Activated CD4-positive, alpha-beta T cell treated with anti-CD3 and anti-CD28 coated beads, Interleukin-2, amount 10 ng/mL, durations not matched to agents 24 days and 14 days (primary cell): ENCODE measurements at regions not wholly inside any gene's neighbourhood (a gene's known extent, or its start where the extent isn't known, plus 50 kb on each side); places are given as distances from the start of the nearest gene placed in this dataset.
"Not testable (repeated sequence)": the region's sequence is repeated elsewhere in the genome, so short reads cannot be mapped to it uniquely, and the experiment has no call there.

Source experiments
- DNase-seq: peaks from one replicate; pipeline ENCODE4 v3.0.0; 2022
- H3K27ac Mint-ChIP-seq: one replicate; pipeline ENCODE4 v1.8.0; 2022; ENCODE audit warnings: mild to moderate bottlenecking, mixed read lengths
- H3K27me3 Mint-ChIP-seq: one replicate; pipeline ENCODE4 v1.8.0; 2022; ENCODE audit warnings: mixed read lengths
- H3K36me3 Mint-ChIP-seq: one replicate; pipeline ENCODE4 v1.8.0; 2022; ENCODE audit warnings: low read depth, mild to moderate bottlenecking, mixed read lengths
- H3K4me1 Mint-ChIP-seq: one replicate; pipeline ENCODE4 v1.8.0; 2021; ENCODE audit warnings: mixed read lengths
- H3K4me3 Mint-ChIP-seq: one replicate; pipeline ENCODE4 v1.8.0; 2022; ENCODE audit warnings: mild to moderate bottlenecking, moderate library complexity, mixed read lengths
- H3K9me3 Mint-ChIP-seq: one replicate; pipeline ENCODE4 v1.8.0; 2021; ENCODE audit warnings: mixed read lengths
- intact Hi-C: fragments of 100-400 bp; cut with micrococcal nuclease; formaldehyde crosslinking; loops from one replicate; pipeline ENCODE4 v1.15.1; 2023

DNA sequence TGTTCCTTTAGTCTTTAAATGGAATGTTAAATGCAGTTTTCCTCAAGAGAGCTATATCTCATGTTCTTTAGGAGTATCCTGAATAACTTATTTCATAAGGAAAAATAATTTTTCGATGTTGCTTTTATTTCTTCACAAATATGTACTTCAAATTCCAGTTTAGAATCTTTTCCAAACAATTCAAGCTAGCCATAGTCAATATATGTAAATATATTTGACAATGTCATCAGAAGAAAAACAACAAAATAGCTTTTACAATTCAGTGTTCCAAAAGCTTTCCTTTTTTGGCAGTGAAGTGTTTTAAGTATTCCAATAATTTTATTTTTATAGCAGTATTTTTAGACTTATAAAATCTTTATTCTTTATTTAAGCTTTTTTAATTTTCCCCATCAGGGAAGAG is 1532.0 kb downstream of the PCDH18 start:
- H3K4me3 Mint-ChIP-seq = no peak overlapping the region
- intact Hi-C loops = no loop called here
- H3K27me3 Mint-ChIP-seq = no peaks in the 10 kb centered on the region
- H3K4me1 Mint-ChIP-seq = no peaks in the 10 kb centered on the region
- H3K27ac Mint-ChIP-seq = no peak overlapping the region
- H3K36me3 Mint-ChIP-seq = no peaks in the 10 kb centered on the region
- no peak for DNase-seq
- peaks cover 3% of the 10 kb centered on the region for H3K9me3 Mint-ChIP-seq

DNA sequence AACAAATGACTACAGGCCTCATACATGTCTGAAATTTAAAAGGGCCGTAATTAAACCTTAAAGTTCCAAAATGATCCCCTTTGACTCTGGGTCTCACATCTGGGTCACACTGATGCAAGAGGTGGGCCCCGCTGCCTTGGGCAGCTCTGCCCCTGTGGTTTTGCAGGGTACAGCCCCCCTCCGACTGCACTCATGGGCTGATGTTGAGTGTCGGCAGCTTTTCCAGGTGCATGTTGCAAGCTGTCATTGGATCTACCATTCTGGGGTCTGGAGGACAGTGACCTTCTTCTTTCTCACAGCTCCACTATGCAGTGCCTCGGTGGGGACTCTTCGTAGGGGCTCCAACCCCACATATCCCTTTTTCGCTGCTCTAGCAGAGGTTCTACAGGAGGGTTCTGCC is 1537.9 kb downstream of the PCDH18 start:
- H3K36me3 Mint-ChIP-seq = no peaks in the 10 kb centered on the region

GRCh38 chr4:135976860-135977259 is 1555.4 kb downstream of the PCDH18 start:
- Mint-ChIP-seq H3K9me3 (peaks cover 3% of the 10 kb centered on the region), H3K27ac (no peak overlapping the region), H3K4me3 (no peak overlapping the region), H3K4me1 (no peaks in the 10 kb centered on the region), H3K36me3 (no peaks in the 10 kb centered on the region), H3K27me3 (no peaks in the 10 kb centered on the region)
- intact Hi-C loops = no loop called here
- no peak for DNase-seq

More for the DNA sequence above, 1537.9 kb downstream of the PCDH18 start:
- no peak overlapping the region for H3K4me3 Mint-ChIP-seq
- H3K4me1 Mint-ChIP-seq = no peaks in the 10 kb centered on the region
- no peak for DNase-seq
- H3K9me3 Mint-ChIP-seq = no peaks in the 10 kb centered on the region
- no peak overlapping the region for H3K27ac Mint-ChIP-seq
- intact Hi-C loops = no loop called here
- no peaks in the 10 kb centered on the region for H3K27me3 Mint-ChIP-seq

DNA sequence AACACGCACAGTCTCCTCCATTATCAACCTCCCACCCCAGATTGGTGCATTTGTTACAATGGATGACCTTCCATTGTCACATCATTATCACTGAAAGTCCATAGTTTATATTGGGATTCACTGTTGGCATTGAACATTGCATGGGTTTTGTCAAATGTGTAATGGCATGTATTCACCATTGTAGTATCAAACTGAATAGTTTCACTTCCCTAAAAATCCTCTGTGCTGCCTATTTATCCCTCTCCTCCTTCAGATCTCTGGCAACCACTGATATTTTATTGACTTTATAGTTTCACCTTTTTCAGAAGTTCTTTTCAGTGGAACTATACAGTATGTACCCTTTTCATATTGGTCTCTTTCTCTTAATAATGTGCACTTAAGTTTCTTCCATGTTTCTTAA is 1565.4 kb downstream of the PCDH18 start:
- Mint-ChIP-seq H3K27me3 (no peaks in the 10 kb centered on the region), H3K4me3 (no peak overlapping the region), H3K36me3 (no peaks in the 10 kb centered on the region), H3K27ac (no peak overlapping the region), H3K4me1 (no peaks in the 10 kb centered on the region), H3K9me3 (no peaks in the 10 kb centered on the region)
- no peak for DNase-seq
- intact Hi-C loops = no loop called here

DNA sequence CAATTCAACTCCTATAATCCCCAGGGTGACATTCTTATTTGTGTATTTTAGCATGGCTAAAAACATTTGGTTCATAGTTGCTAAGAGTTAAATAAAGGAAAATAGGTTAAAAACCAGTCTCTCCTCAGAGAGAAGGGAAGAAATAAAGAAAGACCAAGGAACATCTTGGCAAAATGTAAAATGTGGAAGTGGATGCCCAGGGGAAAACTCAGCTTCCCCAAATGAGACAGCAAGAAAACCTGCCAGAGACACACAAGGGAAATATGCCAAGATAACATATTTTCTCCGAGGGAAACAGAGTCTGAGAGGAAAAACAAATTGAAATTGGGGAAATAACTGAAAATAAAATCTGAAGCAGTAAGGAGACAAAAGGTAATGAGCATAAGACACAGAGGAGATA is 1569.3 kb downstream of the PCDH18 start:
- H3K27ac Mint-ChIP-seq = no peak overlapping the region
- no peaks in the 10 kb centered on the region for H3K9me3 Mint-ChIP-seq
- no peak for DNase-seq
- no peaks in the 10 kb centered on the region for H3K27me3 Mint-ChIP-seq
- intact Hi-C loops = no loop called here
- H3K4me3 Mint-ChIP-seq = no peak overlapping the region
- no peaks in the 10 kb centered on the region for H3K4me1 Mint-ChIP-seq
- H3K36me3 Mint-ChIP-seq = no peaks in the 10 kb centered on the region

GRCh38 chr4:135949931-135950330 is 1582.4 kb downstream of the PCDH18 start:
- H3K36me3 Mint-ChIP-seq = no peaks in the 10 kb centered on the region
- H3K27ac Mint-ChIP-seq = no peak overlapping the region
- no peaks in the 10 kb centered on the region for H3K27me3 Mint-ChIP-seq
- no peak overlapping the region for H3K4me3 Mint-ChIP-seq
- H3K9me3 Mint-ChIP-seq = no peaks in the 10 kb centered on the region
- intact Hi-C loops = no loop called here
- H3K4me1 Mint-ChIP-seq = no peaks in the 10 kb centered on the region
- no peak for DNase-seq

GRCh38 chr4:135948797-135949196 is 1583.5 kb downstream of the PCDH18 start:
- intact Hi-C loops = no loop called here
- Mint-ChIP-seq H3K4me3 (no peak overlapping the region), H3K36me3 (no peaks in the 10 kb centered on the region), H3K9me3 (no peaks in the 10 kb centered on the region), H3K4me1 (no peaks in the 10 kb centered on the region), H3K27ac (no peak overlapping the region), H3K27me3 (no peaks in the 10 kb centered on the region)
- DNase-seq = no peak

DNA sequence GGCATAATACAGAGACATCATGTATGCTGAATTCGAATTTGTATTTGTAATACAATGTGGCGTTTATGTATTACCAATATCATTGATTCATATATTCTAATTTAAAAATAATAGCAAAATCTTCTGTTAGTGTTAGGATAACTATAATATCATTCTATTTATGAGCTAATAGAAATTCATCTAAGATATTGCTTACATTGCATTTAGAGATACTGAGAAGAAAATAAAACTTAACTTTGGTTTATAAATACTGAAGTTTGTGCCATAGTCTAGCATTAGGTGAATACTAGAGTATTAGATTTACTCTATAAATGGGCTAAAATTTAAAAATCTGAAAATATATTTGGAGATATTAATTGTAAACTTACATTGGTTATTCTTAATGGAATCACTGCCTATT is 1590.6 kb downstream of the PCDH18 start:
- DNase-seq = no peak
- H3K9me3 Mint-ChIP-seq = no peaks in the 10 kb centered on the region
- H3K27me3 Mint-ChIP-seq = no peaks in the 10 kb centered on the region
- H3K27ac Mint-ChIP-seq = no peak overlapping the region
- no peak overlapping the region for H3K4me3 Mint-ChIP-seq
- intact Hi-C loops = no loop called here
- H3K4me1 Mint-ChIP-seq = no peaks in the 10 kb centered on the region
- no peaks in the 10 kb centered on the region for H3K36me3 Mint-ChIP-seq

DNA sequence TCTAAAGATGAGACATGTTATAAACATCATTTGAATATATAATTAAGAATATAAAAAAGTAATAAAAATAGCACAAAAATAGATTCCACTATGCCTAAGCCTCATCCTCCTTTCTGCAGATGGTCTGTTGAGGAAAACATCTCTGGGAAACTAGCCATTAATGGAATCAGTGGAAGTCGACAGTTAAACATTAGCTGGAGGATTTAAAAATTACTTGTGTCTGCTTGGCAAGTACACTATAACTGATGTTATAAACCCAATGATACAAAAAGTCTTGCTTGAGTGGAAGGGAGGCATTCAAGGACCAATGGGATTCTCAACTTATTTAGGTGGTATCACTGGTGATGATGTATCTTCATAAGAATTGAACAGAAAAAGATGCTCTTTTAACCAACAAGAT is 1598.3 kb downstream of the PCDH18 start:
- intact Hi-C loops = no loop called here
- Mint-ChIP-seq H3K27me3 (no peaks in the 10 kb centered on the region), H3K4me3 (no peak overlapping the region), H3K9me3 (peaks cover 3% of the 10 kb centered on the region), H3K27ac (no peak overlapping the region), H3K4me1 (no peaks in the 10 kb centered on the region), H3K36me3 (no peaks in the 10 kb centered on the region)
- DNase-seq = no peak

- Mint-ChIP-seq H3K27ac (no peak overlapping the region), H3K9me3 (peaks cover 3% of the 10 kb centered on the region), H3K4me1 (no peaks in the 10 kb centered on the region), H3K27me3 (no peaks in the 10 kb centered on the region), H3K36me3 (no peaks in the 10 kb centered on the region), H3K4me3 (no peak overlapping the region)
- intact Hi-C loops = no loop called here
- DNase-seq = no peak
These were observed 1604.6 kb downstream of the PCDH18 start for GRCh38 chr4:135927651-135928050.

DNA sequence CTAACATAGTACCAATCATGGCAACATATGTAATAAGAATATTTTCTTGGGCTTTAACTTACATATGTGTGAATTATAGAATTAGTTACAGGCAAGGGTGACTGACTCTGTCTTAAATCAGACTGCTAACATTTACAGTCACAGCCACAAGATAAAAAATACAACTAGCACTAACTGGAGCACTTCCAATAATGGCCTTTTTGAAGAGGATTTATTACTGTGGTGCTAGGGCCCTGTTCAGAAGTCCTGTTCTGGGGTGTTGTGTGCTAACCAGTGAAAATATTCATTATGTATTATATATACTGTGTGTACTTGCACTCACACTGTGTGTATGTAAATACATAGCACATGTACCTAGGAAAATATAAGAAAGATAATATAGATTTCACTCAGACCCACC is 1611.2 kb downstream of the PCDH18 start:
- H3K9me3 Mint-ChIP-seq = no peaks in the 10 kb centered on the region
- intact Hi-C loops = no loop called here
- H3K27me3 Mint-ChIP-seq = no peaks in the 10 kb centered on the region
- no peaks in the 10 kb centered on the region for H3K4me1 Mint-ChIP-seq
- H3K36me3 Mint-ChIP-seq = no peaks in the 10 kb centered on the region
- DNase-seq = no peak
- no peak overlapping the region for H3K27ac Mint-ChIP-seq
- no peak overlapping the region for H3K4me3 Mint-ChIP-seq

DNA sequence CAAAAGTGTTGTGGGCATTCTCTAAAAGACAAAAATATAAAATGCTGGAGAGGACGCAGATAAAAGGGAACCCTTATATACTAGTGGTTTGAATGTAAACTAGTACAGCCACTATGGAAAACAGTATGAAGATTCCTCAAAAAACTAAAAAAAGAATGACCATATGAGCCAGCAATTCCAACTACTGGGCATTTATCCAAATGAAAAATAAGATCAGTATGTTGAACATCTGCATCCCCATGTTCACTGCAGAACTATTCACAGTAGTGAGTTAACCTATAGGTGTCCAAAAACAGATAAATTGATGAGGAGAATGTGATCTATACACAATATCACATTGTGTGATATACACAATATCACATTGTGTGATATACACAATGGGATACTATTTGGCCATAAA is 1615.3 kb downstream of the PCDH18 start:
- no peak for DNase-seq
- no peaks in the 10 kb centered on the region for H3K36me3 Mint-ChIP-seq
- no peaks in the 10 kb centered on the region for H3K27me3 Mint-ChIP-seq
- H3K9me3 Mint-ChIP-seq = no peaks in the 10 kb centered on the region
- H3K4me3 Mint-ChIP-seq = no peak overlapping the region
- intact Hi-C loops = no loop called here
- H3K27ac Mint-ChIP-seq = no peak overlapping the region
- no peaks in the 10 kb centered on the region for H3K4me1 Mint-ChIP-seq

GRCh38 chr4:135900956-135901355 is 1631.3 kb downstream of the PCDH18 start:
- Mint-ChIP-seq H3K27me3 (no peaks in the 10 kb centered on the region), H3K9me3 (peaks cover 3% of the 10 kb centered on the region), H3K4me1 (no peaks in the 10 kb centered on the region), H3K36me3 (no peaks in the 10 kb centered on the region), H3K27ac (no peak overlapping the region), H3K4me3 (no peak overlapping the region)
- DNase-seq = no peak
- intact Hi-C loops = no loop called here

DNA sequence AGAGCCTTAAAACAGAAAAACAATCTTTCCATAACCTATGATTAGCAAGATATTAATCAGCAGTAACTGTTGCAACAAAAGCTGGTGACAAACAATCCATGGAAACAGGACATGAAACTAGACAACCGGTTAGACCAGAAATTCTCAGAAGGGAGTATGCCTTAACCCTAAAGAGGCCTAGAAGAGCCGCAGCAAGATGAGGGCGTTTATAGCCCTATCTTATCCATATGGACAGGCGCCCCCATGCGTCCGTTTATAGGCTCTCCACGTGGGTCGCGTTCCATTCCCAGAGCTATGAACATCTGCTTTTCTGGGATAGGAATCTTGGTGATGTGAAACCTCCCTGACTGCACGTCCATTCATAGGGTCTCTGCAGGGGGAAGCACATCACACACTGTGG is 1662.7 kb upstream of the PABPC4L start:
- H3K27me3 Mint-ChIP-seq, H3K4me3 Mint-ChIP-seq, H3K4me1 Mint-ChIP-seq, intact Hi-C loops, DNase-seq, H3K36me3 Mint-ChIP-seq, H3K27ac Mint-ChIP-seq, H3K9me3 Mint-ChIP-seq: not testable (repeated sequence)

- intact Hi-C loops = no loop called here
- Mint-ChIP-seq H3K4me1 (no peaks in the 10 kb centered on the region), H3K27me3 (no peaks in the 10 kb centered on the region), H3K27ac (no peak overlapping the region), H3K9me3 (no peaks in the 10 kb centered on the region), H3K4me3 (no peak overlapping the region), H3K36me3 (no peaks in the 10 kb centered on the region)
- no peak for DNase-seq
These were observed 1639.2 kb upstream of the PABPC4L start for GRCh38 chr4:135840781-135841180.

DNA sequence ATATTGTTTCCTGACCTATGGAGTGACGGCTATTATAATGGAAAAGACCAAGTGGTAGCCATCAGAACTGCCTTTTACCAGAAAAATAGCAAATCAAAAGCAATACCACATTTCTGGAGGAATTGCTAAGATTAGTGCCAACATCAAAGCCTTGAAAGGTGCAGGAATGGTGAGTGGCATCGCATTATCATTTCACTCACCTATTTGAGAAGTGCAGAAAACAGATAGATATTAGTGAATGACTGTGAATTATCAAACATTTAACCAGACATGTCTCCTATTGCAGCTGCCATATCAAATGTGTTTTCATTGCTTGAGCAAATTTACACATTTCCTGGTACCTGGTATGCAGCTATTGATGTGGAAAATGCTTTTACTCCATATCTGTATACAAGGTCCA is 1638.1 kb upstream of the PABPC4L start:
- H3K27me3 Mint-ChIP-seq = no peaks in the 10 kb centered on the region
- no peaks in the 10 kb centered on the region for H3K9me3 Mint-ChIP-seq
- H3K36me3 Mint-ChIP-seq = no peaks in the 10 kb centered on the region
- H3K27ac Mint-ChIP-seq = no peak overlapping the region
- intact Hi-C loops = no loop called here
- no peak overlapping the region for H3K4me3 Mint-ChIP-seq
- no peak for DNase-seq
- H3K4me1 Mint-ChIP-seq = no peaks in the 10 kb centered on the region
